PC-9 (cell line): ENCODE measurements at regions not wholly inside any gene's neighbourhood (a gene's known extent, or its start where the extent isn't known, plus 50 kb on each side); places are given as distances from the start of the nearest gene placed in this dataset.

Experiments
- BruUV-seq: library from RNA; stranded (reverse); fragments of 400-500 nt; replicated peaks from 2 replicates; lab custom pipeline; 2021; lab: Mats Ljungman, UMichigan
- CTCF ChIA-PET: fragments of 300-600 bp; sonication (Branson Sonifier 250); formaldehyde crosslinking; loops from one replicate; lab custom pipeline; 2022; ENCODE audit warnings: antibody characterized with exemption; lab: Charles Lee
- POLR2A ChIA-PET: fragments of 300-600 bp; sonication (Branson Sonifier 250); formaldehyde crosslinking; loops from one replicate; lab custom pipeline; 2022; ENCODE audit warnings: antibody characterized with exemption; ENCODE audit not compliant: unreplicated experiment; lab: Charles Lee
- DNase-seq, 2 experiments: peaks; one replicate each; pipeline versions ENCODE4 v3.0.0 to v3.0.0-alpha.2; 2015 to 2022; ENCODE audit warnings: mixed read lengths in 1 of 2
- H2AFZ ChIP-seq: fragments of 200-600 bp; sonication (generic); 2 replicates; pipeline ENCODE4 v1.8.1; 2017; ENCODE audit warnings: antibody characterized with exemption
- H3F3A ChIP-seq: fragments of 200-600 bp; sonication (generic); 2 replicates; pipeline ENCODE4 v1.8.1; 2017; ENCODE audit warnings: antibody characterized with exemption, mild to moderate bottlenecking, low read depth; ENCODE audit not compliant: insufficient read depth
- H3K27ac ChIP-seq: fragments of 200-600 bp; sonication (generic); 2 replicates; pipeline ENCODE4 v1.6.1; 2016; ENCODE audit warnings: mixed run types
- H3K27me3 ChIP-seq: fragments of 200-600 bp; sonication (generic); 2 replicates; pipeline ENCODE4 v1.6.1; 2016; ENCODE audit warnings: low read depth, mixed run types; ENCODE audit not compliant: insufficient read depth
- H3K36me3 ChIP-seq: fragments of 200-600 bp; sonication (generic); 2 replicates; pipeline ENCODE4 v1.6.1; 2016; ENCODE audit warnings: low read depth, mixed run types
- H3K4me1 ChIP-seq: fragments of 200-600 bp; sonication (generic); replicated peaks from 2 replicates; pipeline ENCODE4 v1.6.1; 2016; ENCODE audit warnings: mixed run types; ENCODE audit not compliant: insufficient read depth
- H3K4me2 ChIP-seq: fragments of 200-600 bp; sonication (generic); 2 replicates; pipeline ENCODE4 v1.6.1; 2017; ENCODE audit warnings: mixed run types
- H3K4me3 ChIP-seq: fragments of 200-600 bp; sonication (generic); 2 replicates; pipeline ENCODE4 v1.6.1; 2016; ENCODE audit warnings: mixed run types
- H3K79me2 ChIP-seq: fragments of 200-600 bp; sonication (generic); 2 replicates; pipeline ENCODE4 v1.6.1; 2017; ENCODE audit warnings: low read depth, mixed run types
- H3K9me2 ChIP-seq: fragments of 200-600 bp; sonication (generic); 2 replicates; pipeline ENCODE4 v1.8.1; 2017; ENCODE audit warnings: mild to moderate bottlenecking; ENCODE audit not compliant: insufficient read depth
- H3K9me3 ChIP-seq: fragments of 200-600 bp; sonication (generic); 2 replicates; pipeline ENCODE4 v1.8.1; 2016; ENCODE audit warnings: low read depth; ENCODE audit not compliant: insufficient read depth
- H4K20me1 ChIP-seq: fragments of 200-600 bp; sonication (generic); 2 replicates; pipeline ENCODE4 v1.8.1; 2017; ENCODE audit not compliant: insufficient read depth
- CTCF ChIP-seq: fragments of 200-600 bp; sonication (generic); conservative IDR thresholded peaks from 2 replicates; pipeline ENCODE4 v1.6.1; 2017; ENCODE audit warnings: mixed run types, antibody characterized with exemption, mild to moderate bottlenecking, moderate library complexity
- EZH2 ChIP-seq: fragments of 200-600 bp; sonication (generic); IDR thresholded peaks from 2 replicates; pipeline ENCODE4 v1.8.0; 2017; ENCODE audit warnings: antibody characterized with exemption, low read depth
- intact Hi-C: fragments of 100-400 bp; cut with micrococcal nuclease; formaldehyde crosslinking; loops from one replicate; pipeline ENCODE4 v1.10.0; 2022; ENCODE audit not compliant: unreplicated experiment

GRCh38 chr13:87497426-87497825 is 173.7 kb upstream of the SLITRK5 start:
- H3K36me3 ChIP-seq: no peaks in the 10 kb centered on the region
- intact Hi-C loops: no loop called here
- no peaks in the 10 kb centered on the region for H4K20me1 ChIP-seq
- ChIA-PET POLR2A (no interaction called here), CTCF (no interaction called here)
- no peak overlapping the region for H3K4me2 ChIP-seq
- TF ChIP-seq CTCF (no peak), EZH2 (no peak)
- no TSS peak for BruUV-seq
- no peaks in the 10 kb centered on the region for H3K9me2 ChIP-seq
- no peaks in the 10 kb centered on the region for H3K27me3 ChIP-seq
- no peaks in the 10 kb centered on the region for H3K4me1 ChIP-seq
- no peak for DNase-seq
- H3K9me3 ChIP-seq: no peaks in the 10 kb centered on the region
- no peak overlapping the region for H2AFZ ChIP-seq
- H3K79me2 ChIP-seq: no peaks in the 10 kb centered on the region
- H3F3A ChIP-seq: no peaks in the 10 kb centered on the region
- no peak overlapping the region for H3K4me3 ChIP-seq
- no peak overlapping the region for H3K27ac ChIP-seq

GRCh38 chr13:87498681-87499080 is 172.5 kb upstream of the SLITRK5 start:
- CTCF ChIA-PET: no interaction called here
- no peaks in the 10 kb centered on the region for H3K79me2 ChIP-seq
- intact Hi-C loops: no loop called here
- no peak overlapping the region for H3K4me3 ChIP-seq
- no peaks in the 10 kb centered on the region for H3K4me1 ChIP-seq
- no peak overlapping the region for H3K27ac ChIP-seq
- TF ChIP-seq CTCF (no peak), EZH2 (no peak)
- H3F3A ChIP-seq: no peaks in the 10 kb centered on the region
- H3K4me2 ChIP-seq: no peak overlapping the region
- BruUV-seq: no TSS peak
- H3K36me3 ChIP-seq: no peaks in the 10 kb centered on the region
- H3K27me3 ChIP-seq: no peaks in the 10 kb centered on the region
- no peaks in the 10 kb centered on the region for H4K20me1 ChIP-seq
- DNase-seq: peak in 1 of 2 experiments; percentile 1
- POLR2A ChIA-PET: no interaction called here
- no peaks in the 10 kb centered on the region for H3K9me3 ChIP-seq
- H2AFZ ChIP-seq: no peak overlapping the region
- H3K9me2 ChIP-seq: no peaks in the 10 kb centered on the region; the same call in 1 of the 2 replicates

GRCh38 chr13:87524775-87525174 is 146.4 kb upstream of the SLITRK5 start:
- no peaks in the 10 kb centered on the region for H3F3A ChIP-seq
- H2AFZ ChIP-seq: no peak overlapping the region
- no peaks in the 10 kb centered on the region for H3K79me2 ChIP-seq
- intact Hi-C loops: no loop called here
- H3K27me3 ChIP-seq: no peaks in the 10 kb centered on the region
- H4K20me1 ChIP-seq: no peaks in the 10 kb centered on the region; the same call in 1 of the 2 replicates
- H3K9me3 ChIP-seq: no peaks in the 10 kb centered on the region
- H3K36me3 ChIP-seq: no peaks in the 10 kb centered on the region
- no peak overlapping the region for H3K4me2 ChIP-seq
- POLR2A ChIA-PET: no interaction called here
- no TSS peak for BruUV-seq
- no peak overlapping the region for H3K27ac ChIP-seq
- H3K4me1 ChIP-seq: no peaks in the 10 kb centered on the region
- DNase-seq: no peak
- no peaks in the 10 kb centered on the region; the same call in 1 of the 2 replicates for H3K9me2 ChIP-seq
- CTCF ChIA-PET: no interaction called here
- H3K4me3 ChIP-seq: no peak overlapping the region
- TF ChIP-seq EZH2: no peak
- TF ChIP-seq CTCF: no peak
